Prostate gland (tissue), 2 donors: ENCODE measurements at regions not wholly inside any gene's neighbourhood (a gene's known extent, or its start where the extent isn't known, plus 50 kb on each side); places are given as distances from the start of the nearest gene placed in this dataset.

Source experiments
- CTCF ChIP-seq, 4 experiments: fragments of 200-600 bp in 2 of 4; fragments of 450-650 bp in 2 of 4; sonication (generic) in 2 of 4; IDR thresholded peaks; 1 replicate in 3 of 4; 2 replicates in 1 of 4; pipeline ENCODE4 v1.5.1; 2016 to 2019; ENCODE audit warnings: antibody characterized with exemption in 4 of 4, mild to moderate bottlenecking in 2 of 4, moderate library complexity in 2 of 4
- POLR2A ChIP-seq: fragments of 450-650 bp; IDR thresholded peaks from one replicate; pipeline ENCODE4 v1.6.1; 2016; ENCODE audit warnings: antibody characterized with exemption, mild to moderate bottlenecking
- POLR2AphosphoS5 ChIP-seq: sonication (generic); formaldehyde crosslinking; IDR thresholded peaks from one replicate; pipeline ENCODE4 v1.6.1; 2017; ENCODE audit warnings: antibody characterized with exemption

- TF ChIP-seq CTCF (IDR thresholded peaks at IDR 0.05) (no peak), POLR2AphosphoS5 (no peak), POLR2A (no peak)
Measured at GRCh38 chr6:137430954-137431353, 63.2 kb downstream of the OLIG3 start.
